BJ (cell line): ENCODE measurements at regions not wholly inside any gene's neighbourhood (a gene's known extent, or its start where the extent isn't known, plus 50 kb on each side); places are given as distances from the start of the nearest gene placed in this dataset.
A peak's percentile ranks its signal among the peaks of the same experiment; 100 is the strongest.

Experiments
- CTCF ChIA-PET: fragments of 350-600 bp; formaldehyde crosslinking; extraction: SDS; loops from one replicate; lab custom pipeline; 2021; ENCODE audit warnings: antibody characterized with exemption, inconsistent platforms; lab: Yijun Ruan, JAX
- POLR2A ChIA-PET: fragments of 300-600 bp; sonication (Branson Sonifier 250); formaldehyde crosslinking; extraction: SDS; loops from one replicate; lab custom pipeline; 2021; ENCODE audit warnings: antibody characterized with exemption; lab: Charles Lee
- DNase-seq: peaks from one replicate; pipeline ENCODE4 v3.0.0-alpha.2; 2011; ENCODE audit warnings: low read depth
- H3K27me3 ChIP-seq: 2 replicates; pipeline ENCODE4 v1.6.0; 2011; ENCODE audit warnings: low read length; ENCODE audit not compliant: control insufficient read depth, insufficient read depth
- H3K36me3 ChIP-seq: 2 replicates; pipeline ENCODE4 v1.5.1; 2011; ENCODE audit warnings: low read length; ENCODE audit not compliant: control insufficient read depth, insufficient read depth
- H3K4me3 ChIP-seq: 2 replicates; pipeline ENCODE4 v1.5.1; 2011; ENCODE audit warnings: low read depth, mild to moderate bottlenecking, control low read depth, low read length
- TF ChIP-seq, protein P1 (sequence below): IDR thresholded peaks from 2 replicates; pipeline ENCODE4 v1.5.1; 2011; ENCODE audit warnings: low read depth, mild to moderate bottlenecking, control low read depth, inconsistent platforms, low read length, moderate library complexity; ENCODE audit not compliant: insufficient read depth

DNA sequence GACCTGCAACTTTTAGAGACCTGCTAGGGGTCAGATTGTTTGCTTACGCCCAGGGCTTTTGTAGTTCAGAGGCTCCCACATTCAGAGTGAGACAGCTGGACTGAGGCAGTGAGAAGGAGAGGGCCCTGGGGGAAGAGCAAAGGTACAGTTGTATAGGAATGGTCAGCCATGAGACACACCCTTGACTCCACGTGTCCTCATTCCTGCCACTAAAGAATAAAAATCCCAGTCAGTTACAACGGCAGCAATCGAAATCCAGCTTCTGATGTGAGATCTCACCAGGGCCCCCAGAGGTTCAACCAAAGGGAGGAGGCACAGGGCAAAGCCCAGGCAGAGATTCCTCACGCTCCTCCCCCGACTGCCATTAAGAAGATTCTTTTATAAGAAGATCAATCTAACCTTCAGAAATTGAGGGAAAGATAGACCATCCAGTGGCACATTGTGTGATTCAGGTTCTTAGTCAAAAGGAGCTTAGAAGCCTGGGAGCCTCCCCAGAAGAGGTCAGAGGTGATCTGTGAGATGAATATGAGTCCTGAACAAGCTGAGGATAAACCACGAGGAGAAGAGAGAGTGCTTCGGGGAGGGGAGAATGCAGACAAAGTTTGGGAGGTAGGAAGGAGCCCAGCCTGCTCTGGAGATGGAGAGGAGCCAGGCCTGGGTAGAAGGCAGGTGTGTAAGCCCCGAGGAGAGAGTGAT lies 317.0 kb downstream of the CYP26B1 start:
- ChIA-PET CTCF (interaction anchor here (0.6 to 3.9 kb wide), 9 partner anchors 11 to 93 kb away, joined by 3 to 22 read pairs (median 4); no protein-coding TSS in a partner anchor), POLR2A (no interaction called here)
- DNase-seq: no peak
- Histone ChIP-seq H3K27me3 (no peaks in the 10 kb centered on the region), H3K4me3 (no peak overlapping the region), H3K36me3 (no peaks in the 10 kb centered on the region)
- TF ChIP-seq, protein P1, sequence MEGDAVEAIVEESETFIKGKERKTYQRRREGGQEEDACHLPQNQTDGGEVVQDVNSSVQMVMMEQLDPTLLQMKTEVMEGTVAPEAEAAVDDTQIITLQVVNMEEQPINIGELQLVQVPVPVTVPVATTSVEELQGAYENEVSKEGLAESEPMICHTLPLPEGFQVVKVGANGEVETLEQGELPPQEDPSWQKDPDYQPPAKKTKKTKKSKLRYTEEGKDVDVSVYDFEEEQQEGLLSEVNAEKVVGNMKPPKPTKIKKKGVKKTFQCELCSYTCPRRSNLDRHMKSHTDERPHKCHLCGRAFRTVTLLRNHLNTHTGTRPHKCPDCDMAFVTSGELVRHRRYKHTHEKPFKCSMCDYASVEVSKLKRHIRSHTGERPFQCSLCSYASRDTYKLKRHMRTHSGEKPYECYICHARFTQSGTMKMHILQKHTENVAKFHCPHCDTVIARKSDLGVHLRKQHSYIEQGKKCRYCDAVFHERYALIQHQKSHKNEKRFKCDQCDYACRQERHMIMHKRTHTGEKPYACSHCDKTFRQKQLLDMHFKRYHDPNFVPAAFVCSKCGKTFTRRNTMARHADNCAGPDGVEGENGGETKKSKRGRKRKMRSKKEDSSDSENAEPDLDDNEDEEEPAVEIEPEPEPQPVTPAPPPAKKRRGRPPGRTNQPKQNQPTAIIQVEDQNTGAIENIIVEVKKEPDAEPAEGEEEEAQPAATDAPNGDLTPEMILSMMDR: no peak

DNA sequence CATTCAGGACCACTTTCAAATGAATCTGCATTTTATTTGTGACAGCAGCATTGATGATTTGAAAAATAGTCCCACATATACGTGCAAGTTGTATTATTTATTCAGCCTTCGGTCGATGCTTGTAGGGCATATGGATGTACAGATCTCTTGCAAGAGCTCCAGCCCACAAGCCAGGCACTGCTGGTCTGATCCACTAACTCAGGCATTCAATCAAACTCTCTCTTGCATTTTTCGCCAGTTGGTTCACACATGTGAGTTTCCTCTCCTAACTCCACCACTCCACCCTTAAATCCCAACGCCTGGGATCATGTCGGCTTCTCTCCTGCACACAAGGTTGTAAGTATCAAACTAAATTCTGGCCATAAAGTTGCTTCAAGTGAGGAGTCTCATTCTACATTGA lies 318.7 kb downstream of the CYP26B1 start:
- Histone ChIP-seq H3K4me3 (no peak overlapping the region), H3K27me3 (no peaks in the 10 kb centered on the region), H3K36me3 (no peaks in the 10 kb centered on the region)
- ChIA-PET CTCF (interaction anchor here (1.3 to 3.9 kb wide), 3 partner anchors 26 to 308 kb away, joined by 4 to 22 read pairs (median 5); no protein-coding TSS in a partner anchor), POLR2A (no interaction called here)
- TF ChIP-seq, protein P1: no peak
- peak; percentile 39 for DNase-seq

DNA sequence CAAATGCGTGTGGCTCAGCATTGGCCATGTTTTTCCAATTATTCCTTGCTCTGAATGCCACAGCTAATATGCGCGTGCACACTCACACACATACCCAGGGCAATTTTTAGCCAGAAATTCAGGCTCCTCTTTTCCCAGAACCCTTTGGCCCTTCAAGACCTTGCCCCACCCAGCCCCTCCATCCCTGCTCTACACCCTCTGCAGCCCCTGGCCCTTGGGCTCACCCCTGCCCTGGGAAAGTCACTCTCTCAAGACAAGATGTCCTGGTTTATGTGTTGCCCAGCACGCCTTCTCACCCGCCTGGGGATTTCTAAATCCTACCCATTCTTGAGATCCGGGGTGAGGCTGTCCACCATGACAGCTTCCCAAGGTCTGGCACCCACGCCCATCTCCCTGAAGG lies 319.7 kb downstream of the CYP26B1 start:
- TF ChIP-seq, protein P1: no peak
- Histone ChIP-seq H3K4me3 (no peak overlapping the region), H3K36me3 (no peaks in the 10 kb centered on the region), H3K27me3 (no peaks in the 10 kb centered on the region)
- CTCF ChIA-PET: interaction anchor here (1.3 kb wide), 1 partner anchor 309 kb away, joined by 5 read pairs; no protein-coding TSS in a partner anchor
- POLR2A ChIA-PET: no interaction called here
- no peak for DNase-seq

DNA sequence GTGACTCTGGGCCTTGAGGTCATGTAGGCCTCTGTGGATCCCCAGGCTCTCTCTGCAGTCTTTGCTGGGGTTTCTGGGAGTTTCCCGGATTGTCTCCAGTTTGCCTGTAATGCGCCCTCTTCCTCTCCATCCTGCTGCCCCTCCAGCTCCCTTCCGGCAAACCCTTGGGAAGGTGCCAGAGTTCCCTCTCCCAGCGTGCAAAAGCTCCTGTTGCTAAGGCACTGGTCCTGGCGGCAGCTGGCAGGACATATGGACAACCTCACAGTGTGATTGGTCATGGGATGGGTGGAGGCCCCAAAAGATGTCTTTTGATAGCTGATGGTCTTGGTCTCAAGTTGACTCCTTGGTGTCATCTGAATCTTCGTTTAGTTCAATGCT lies 320.1 kb downstream of the CYP26B1 start:
- Histone ChIP-seq H3K27me3 (no peaks in the 10 kb centered on the region), H3K36me3 (no peaks in the 10 kb centered on the region), H3K4me3 (no peak overlapping the region)
- POLR2A ChIA-PET: no interaction called here
- CTCF ChIA-PET: interaction anchor here (1.3 kb wide), 1 partner anchor 310 kb away, joined by 5 read pairs; no protein-coding TSS in a partner anchor
- DNase-seq: no peak
- TF ChIP-seq, protein P1: no peak

DNA sequence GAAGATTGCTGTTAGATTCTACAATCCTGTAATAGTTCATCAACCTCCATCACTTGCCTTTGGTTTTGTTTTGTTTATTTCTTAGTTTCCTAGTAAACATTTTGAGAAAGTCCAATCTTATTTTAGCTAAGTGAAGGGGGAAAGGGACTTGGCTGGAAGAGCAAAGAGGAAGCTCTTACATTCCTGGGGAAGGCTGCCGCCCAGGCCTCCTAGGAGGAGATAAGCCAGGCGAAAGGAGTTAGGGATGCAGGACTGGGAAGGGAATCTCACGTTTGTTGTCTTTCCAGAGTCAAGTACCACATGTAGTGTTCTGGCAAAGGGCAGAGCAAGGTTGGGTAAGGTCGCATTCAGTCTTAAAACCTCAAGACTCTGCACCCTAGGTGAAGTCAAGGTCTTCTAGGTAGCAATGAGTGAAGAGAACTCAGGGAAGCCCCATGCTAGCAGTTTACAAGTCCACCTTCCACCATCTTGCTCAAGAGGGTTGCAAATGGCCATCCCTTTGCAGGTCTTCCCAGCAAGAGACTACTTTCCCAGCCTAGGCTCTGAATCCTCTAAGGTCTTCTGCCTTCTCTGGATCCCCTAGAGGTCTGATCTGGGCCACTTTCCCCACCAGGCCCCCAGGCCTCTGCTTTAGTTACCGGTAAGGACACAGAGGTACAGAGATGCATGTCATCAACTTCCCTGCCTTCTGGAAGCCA lies 320.7 kb downstream of the CYP26B1 start:
- TF ChIP-seq, protein P1: no peak
- Histone ChIP-seq H3K4me3 (no peak overlapping the region), H3K27me3 (no peaks in the 10 kb centered on the region), H3K36me3 (no peaks in the 10 kb centered on the region)
- ChIA-PET CTCF (no interaction called here), POLR2A (no interaction called here)
- no peak for DNase-seq
